ENCODE measurements at regions not wholly inside any gene's neighbourhood (a gene's known extent, or its start where the extent isn't known, plus 50 kb on each side); places are given as distances from the start of the nearest gene placed in this dataset.

- in situ Hi-C loops (cut with MboI), result no loop called here
- H3K9ac ChIP-seq (ENCODE audit: control insufficient read depth, insufficient read depth, low read length), result no peak overlapping the region
Observed at GRCh38 chr4:130172156-130172555, 1076.2 kb downstream of the C4orf33 start.

GRCh38 chr4:130178106-130178505, 1082.2 kb downstream of the C4orf33 start:
- in situ Hi-C loops (cut with MboI) (no loop called here), intact Hi-C loops (cut with micrococcal nuclease; ENCODE audit: unreplicated experiment) (no loop called here)
- Histone ChIP-seq H4K20me1 (ENCODE audit: control insufficient read depth, insufficient read depth) (no peaks in the 10 kb centered on the region), H3K4me1 (ENCODE audit: control insufficient read depth, insufficient read depth, low read length) (no peaks in the 10 kb centered on the region), H3K4me3 (no peak overlapping the region), H3K27ac (ENCODE audit: control insufficient read depth, insufficient read depth) (no peak overlapping the region), H3K4me2 (ENCODE audit: control insufficient read depth, insufficient read depth) (no peak overlapping the region), H3K36me3 (ENCODE audit: control insufficient read depth in 2 of 2, insufficient read depth in 2 of 2, low read length in 1 of 2) (no peaks in the 10 kb centered on the region), H3K79me2 (ENCODE audit: control insufficient read depth, insufficient read depth, low read length) (no peaks in the 10 kb centered on the region), H3K9ac (ENCODE audit: control insufficient read depth, insufficient read depth, low read length) (no peak overlapping the region), H3K27me3 (replicated peaks in 1 of 2; ENCODE audit: control insufficient read depth in 2 of 2, insufficient read depth in 2 of 2, low read length in 1 of 2) (no peaks in the 10 kb centered on the region), H3K9me3 (replicated peaks; ENCODE audit: control insufficient read depth, insufficient read depth, low read length) (no peaks in the 10 kb centered on the region), H2AFZ (ENCODE audit: control insufficient read depth, low read depth, low read length) (no peak overlapping the region)
- FAIRE-seq (no peak), ATAC-seq (no peak), DNase-seq (ENCODE audit: low read depth, low spot score) (no peak)
- ChIA-PET RAD21 (ENCODE audit: unreplicated experiment) (no interaction called here), POLR2A (no interaction called here), CTCF (no interaction called here), SMC1A (ENCODE audit: uncharacterized antibody, unreplicated experiment) (interaction anchor here (1.3 to 1.5 kb wide), 2 partner anchors 12 to 21 kb away, joined by 3 read pairs; no protein-coding TSS in a partner anchor)
- no TSS peak for BruUV-seq (replicated peaks)
- no peak for TF ChIP-seq ZNF384 (IDR thresholded peaks at IDR 0.05; ENCODE audit: borderline replicate concordance, low read depth, low read length)
- TF ChIP-seq TCF7 (IDR thresholded peaks at IDR 0.05; ENCODE audit: borderline replicate concordance), result no peak
- no peak for TF ChIP-seq STAT1 (conservative IDR thresholded peaks at IDR 0.05)
- TF ChIP-seq POLR2A (IDR thresholded peaks at IDR 0.05; ENCODE audit: low read depth, low read length), result no peak
- TF ChIP-seq RBBP5 (conservative IDR thresholded peaks at IDR 0.05), result no peak
- TF ChIP-seq RELA (IDR thresholded peaks at IDR 0.05; ENCODE audit: borderline replicate concordance, partially characterized antibody), result no peak
- no peak for TF ChIP-seq ZZZ3 (IDR thresholded peaks at IDR 0.05; ENCODE audit: control insufficient read depth, insufficient read length, low read depth)
- no peak for TF ChIP-seq SREBF1 (IDR thresholded peaks at IDR 0.05; ENCODE audit: low read length)
- TF ChIP-seq SUZ12 (IDR thresholded peaks at IDR 0.05; ENCODE audit: unreplicated experiment), result no peak
- TF ChIP-seq ZBTB11 (CRISPR knock-in tag; IDR thresholded peaks at IDR 0.05), result no peak
- TF ChIP-seq CBX5 (IDR thresholded peaks at IDR 0.05; ENCODE audit: low read depth), result no peak
- no peak for TF ChIP-seq JUND (IDR thresholded peaks at IDR 0.05; ENCODE audit: low read depth, low read length)

More at GRCh38 chr4:130172156-130172555, 1076.2 kb downstream of the C4orf33 start:
- Histone ChIP-seq H3K4me1 (ENCODE audit: control insufficient read depth, insufficient read depth, low read length) (no peaks in the 10 kb centered on the region), H3K4me3 (no peak overlapping the region), H3K9me3 (replicated peaks; ENCODE audit: control insufficient read depth, insufficient read depth, low read length) (no peaks in the 10 kb centered on the region), H3K79me2 (ENCODE audit: control insufficient read depth, insufficient read depth, low read length) (no peaks in the 10 kb centered on the region), H4K20me1 (ENCODE audit: control insufficient read depth, insufficient read depth) (no peaks in the 10 kb centered on the region), H2AFZ (ENCODE audit: control insufficient read depth, low read depth, low read length) (no peak overlapping the region), H3K27ac (ENCODE audit: control insufficient read depth, insufficient read depth) (no peak overlapping the region), H3K27me3 (replicated peaks in 1 of 2; ENCODE audit: control insufficient read depth in 2 of 2, insufficient read depth in 2 of 2, low read length in 1 of 2) (no peaks in the 10 kb centered on the region), H3K4me2 (ENCODE audit: control insufficient read depth, insufficient read depth) (no peak overlapping the region), H3K36me3 (ENCODE audit: control insufficient read depth in 2 of 2, insufficient read depth in 2 of 2, low read length in 1 of 2) (no peaks in the 10 kb centered on the region)
- intact Hi-C loops (cut with micrococcal nuclease; ENCODE audit: unreplicated experiment), result no loop called here
- ChIA-PET POLR2A (no interaction called here), SMC1A (ENCODE audit: uncharacterized antibody, unreplicated experiment) (no interaction called here), RAD21 (ENCODE audit: unreplicated experiment) (no interaction called here), CTCF (no interaction called here)
- no TSS peak for BruUV-seq (replicated peaks)
- no peak for DNase-seq (ENCODE audit: low read depth, low spot score)
- FAIRE-seq, result no peak
- no peak for TF ChIP-seq RAD21 (IDR thresholded peaks at IDR 0.05; ENCODE audit: insufficient read depth, low read depth, low read length)
- 19% methylated on average over 3 of the region's 3 CpGs for WGBS (ENCODE audit: insufficient coverage, insufficient replicate concordance, low lambda C conversion rate, missing lambda C conversion rate)
- ATAC-seq, result no peak

Measured in GM12878 (cell line).